Endothelial cell of umbilical vein (primary cell): ENCODE measurements at regions not wholly inside any gene's neighbourhood (a gene's known extent, or its start where the extent isn't known, plus 50 kb on each side); places are given as distances from the start of the nearest gene placed in this dataset.

ENCODE experiments used
- BruUV-seq: library from RNA; stranded (reverse); fragments of 400-500 nt; replicated peaks from 2 replicates; lab custom pipeline; 2021; lab: Mats Ljungman, UMichigan
- CTCF ChIA-PET: fragments of 300-600, 350-600 bp; sonication (Branson Sonifier 250); formaldehyde crosslinking; loops from one replicate; lab custom pipeline; 2021; ENCODE audit warnings: antibody characterized with exemption, inconsistent platforms; lab: Charles Lee
- POLR2A ChIA-PET: fragments of 300-600, 350-600 bp; sonication (Branson Sonifier 250); formaldehyde crosslinking; loops from one replicate; lab custom pipeline; 2021; ENCODE audit warnings: antibody characterized with exemption, inconsistent platforms; lab: Charles Lee
- DNase-seq: peaks from one replicate; pipeline ENCODE4 v3.0.0-alpha.2; 2011; ENCODE audit warnings: low read depth, low spot score
- FAIRE-seq: peaks from 2 replicates; lab custom pipeline; 2011; peaks lifted over from hg19 to GRCh38; lab: Jason Lieb, UNC
- H2AFZ ChIP-seq: 2 replicates; pipeline ENCODE4 v1.6.0; 2012; ENCODE audit warnings: low read depth, low read length, control low read depth, inconsistent platforms
- H3K27ac ChIP-seq: 2 replicates; pipeline ENCODE4 v1.5.1; 2011; ENCODE audit warnings: low read depth, mild to moderate bottlenecking, control low read depth, low read length, moderate library complexity; ENCODE audit not compliant: insufficient read depth
- H3K27me3 ChIP-seq, 2 experiments: 2 replicates each; pipeline versions ENCODE4 v1.6.0 to v1.6.1; 2011; ENCODE audit warnings: low read length in 2 of 2, mixed read lengths in 1 of 2; ENCODE audit not compliant: control insufficient read depth in 2 of 2, insufficient read depth in 2 of 2
- H3K36me3 ChIP-seq, 2 experiments: 2 replicates in 1 of 2; 3 replicates in 1 of 2; pipeline ENCODE4 v1.5.1; 2011; ENCODE audit warnings: low read length in 2 of 2, mild to moderate bottlenecking in 1 of 2, moderate library complexity in 1 of 2; ENCODE audit not compliant: control insufficient read depth in 2 of 2, insufficient read depth in 2 of 2; ENCODE audit errors: extremely low read depth in 1 of 2
- H3K4me1 ChIP-seq: 3 replicates; pipeline ENCODE4 v1.5.1; 2011; ENCODE audit warnings: mild to moderate bottlenecking, low read length; ENCODE audit not compliant: control insufficient read depth, insufficient read depth; ENCODE audit errors: extremely low read depth
- H3K4me2 ChIP-seq: 2 replicates; pipeline ENCODE4 v1.6.1; 2011; ENCODE audit warnings: low read length, control low read depth, mixed read lengths; ENCODE audit not compliant: insufficient read depth
- H3K4me3 ChIP-seq, 3 experiments: fragments of 200-600 bp in 1 of 3; sonication (generic), shearing (Covaris generic) in 1 of 3; replicated peaks in 1 of 3; 2 replicates each; pipeline ENCODE4 v1.5.1; 2011 to 2016; ENCODE audit warnings: control low read depth in 3 of 3, low read length in 3 of 3, mild to moderate bottlenecking in 2 of 3, inconsistent platforms in 1 of 3, low read depth in 1 of 3, moderate library complexity in 1 of 3; ENCODE audit not compliant: insufficient read depth in 1 of 3
- H3K79me2 ChIP-seq: 2 replicates; pipeline ENCODE4 v1.6.0; 2012; ENCODE audit warnings: low read length, inconsistent platforms; ENCODE audit not compliant: control insufficient read depth, insufficient read depth
- H3K9ac ChIP-seq: replicated peaks from 2 replicates; pipeline ENCODE3; 2011; ENCODE audit warnings: low read length, control low read depth; ENCODE audit not compliant: insufficient read depth; ENCODE audit errors: extremely low read depth
- H3K9me1 ChIP-seq: replicated peaks from 3 replicates; pipeline ENCODE4 v1.6.0; 2011; ENCODE audit warnings: mild to moderate bottlenecking, low read length; ENCODE audit not compliant: control insufficient read depth, insufficient read depth; ENCODE audit errors: extremely low read depth
- H3K9me3 ChIP-seq: replicated peaks from 2 replicates; pipeline ENCODE4 v1.5.1; 2012; ENCODE audit warnings: low read length, inconsistent platforms; ENCODE audit not compliant: control insufficient read depth, insufficient read depth
- H4K20me1 ChIP-seq: replicated peaks from 2 replicates; pipeline ENCODE3; 2011; ENCODE audit warnings: mild to moderate bottlenecking, low read length; ENCODE audit not compliant: control insufficient read depth, insufficient read depth; ENCODE audit errors: extremely low read depth
- EZH2 ChIP-seq: IDR thresholded peaks from 2 replicates; pipeline ENCODE4 v1.6.1; 2012; ENCODE audit warnings: borderline replicate concordance, low read depth, mild to moderate bottlenecking, moderate library complexity, low read length, inconsistent platforms; ENCODE audit not compliant: severe bottlenecking
- FOS ChIP-seq: IDR thresholded peaks from 2 replicates; pipeline ENCODE4 v1.6.1; 2011; ENCODE audit warnings: mild to moderate bottlenecking, low read length, moderate library complexity, borderline replicate concordance; ENCODE audit not compliant: insufficient read depth
- GATA2 ChIP-seq: IDR thresholded peaks from 2 replicates; pipeline ENCODE4 v1.7.0; 2011; ENCODE audit warnings: low read depth, mild to moderate bottlenecking, moderate library complexity, mixed read lengths, low read length; ENCODE audit not compliant: insufficient read length, insufficient read depth
- JUN ChIP-seq: IDR thresholded peaks from 2 replicates; pipeline ENCODE4 v1.6.1; 2011; ENCODE audit warnings: borderline replicate concordance, low read depth; ENCODE audit not compliant: insufficient read length, insufficient read depth
- MAX ChIP-seq: IDR thresholded peaks from 2 replicates; pipeline ENCODE4 v1.6.1; 2011; ENCODE audit not compliant: insufficient read depth, insufficient read length
- MYC ChIP-seq: IDR thresholded peaks from one replicate; pipeline ENCODE4 v1.6.1; 2011; ENCODE audit warnings: mild to moderate bottlenecking, low read depth, low read length
- POLR2A ChIP-seq: IDR thresholded peaks from 2 replicates; pipeline ENCODE4 v1.6.1; 2012; ENCODE audit warnings: low read depth, mild to moderate bottlenecking, control low read depth, low read length
- POLR2AphosphoS5 ChIP-seq: IDR thresholded peaks from 2 replicates; pipeline ENCODE4 v1.6.1; 2012; ENCODE audit warnings: low read depth, mild to moderate bottlenecking, control low read depth, low read length, moderate library complexity; ENCODE audit not compliant: insufficient read depth
- dilution Hi-C: fragments of 300-500 bp; cut with MboI; formaldehyde crosslinking; loops from one replicate; pipeline ENCODE4 v1.15.0; 2019; ENCODE audit warnings: low sequenced_read_pairs; ENCODE audit not compliant: extremely low pct_ligation_motif_present
- intact Hi-C: fragments of 100-400 bp; cut with micrococcal nuclease; formaldehyde crosslinking; loops from one replicate; pipeline ENCODE4 v1.10.0; 2022
- TF ChIP-seq, protein P1 (sequence below), 2 donors: IDR thresholded peaks; 1 replicate in 1 of 2; 2 replicates in 1 of 2; pipeline ENCODE4 v1.5.1; 2011; ENCODE audit warnings: low read length in 2 of 2, mild to moderate bottlenecking in 2 of 2, moderate library complexity in 2 of 2, control low read depth in 1 of 2, inconsistent platforms in 1 of 2, low read depth in 1 of 2; ENCODE audit not compliant: insufficient read depth in 1 of 2; ENCODE audit errors: extremely low read depth in 1 of 2

GRCh38 chr5:43772458-43772763, 169.4 kb downstream of the NNT start:
- TF ChIP-seq FOS: no peak
- TF ChIP-seq POLR2AphosphoS5: no peak
- TF ChIP-seq JUN: no peak
- intact Hi-C loops (no loop called here), dilution Hi-C loops (no loop called here)
- Histone ChIP-seq H4K20me1 (no peaks in the 10 kb centered on the region), H3K79me2 (no peaks in the 10 kb centered on the region), H3K36me3 (no peaks in the 10 kb centered on the region), H3K4me3 (no peak overlapping the region), H3K9me1 (no peaks in the 10 kb centered on the region), H3K27ac (no peak overlapping the region), H2AFZ (no peak overlapping the region), H3K9ac (no peak overlapping the region), H3K4me2 (no peak overlapping the region), H3K4me1 (peaks cover 4% of the 10 kb centered on the region), H3K27me3 (no peaks in the 10 kb centered on the region), H3K9me3 (no peaks in the 10 kb centered on the region)
- no TSS peak for BruUV-seq
- DNase-seq (no peak), FAIRE-seq (no peak)
- ChIA-PET POLR2A (no interaction called here), CTCF (no interaction called here)

GRCh38 chr5:43771611-43772031, 168.6 kb downstream of the NNT start:
- Histone ChIP-seq H4K20me1 (no peaks in the 10 kb centered on the region), H3K9me3 (no peaks in the 10 kb centered on the region), H3K79me2 (no peaks in the 10 kb centered on the region), H3K9me1 (no peaks in the 10 kb centered on the region), H3K27me3 (no peaks in the 10 kb centered on the region), H3K4me3 (no peak overlapping the region), H3K27ac (no peak overlapping the region), H3K4me2 (no peak overlapping the region), H3K9ac (no peak overlapping the region), H3K4me1 (peaks cover 4% of the 10 kb centered on the region), H2AFZ (no peak overlapping the region), H3K36me3 (no peaks in the 10 kb centered on the region)
- ChIA-PET POLR2A (no interaction called here), CTCF (no interaction called here)
- BruUV-seq: no TSS peak
- no peak for DNase-seq
- TF ChIP-seq MAX (no peak), POLR2AphosphoS5 (no peak), FOS (no peak), EZH2 (no peak), GATA2 (no peak), MYC (no peak), JUN (no peak), POLR2A (no peak)
- TF ChIP-seq, protein P1, sequence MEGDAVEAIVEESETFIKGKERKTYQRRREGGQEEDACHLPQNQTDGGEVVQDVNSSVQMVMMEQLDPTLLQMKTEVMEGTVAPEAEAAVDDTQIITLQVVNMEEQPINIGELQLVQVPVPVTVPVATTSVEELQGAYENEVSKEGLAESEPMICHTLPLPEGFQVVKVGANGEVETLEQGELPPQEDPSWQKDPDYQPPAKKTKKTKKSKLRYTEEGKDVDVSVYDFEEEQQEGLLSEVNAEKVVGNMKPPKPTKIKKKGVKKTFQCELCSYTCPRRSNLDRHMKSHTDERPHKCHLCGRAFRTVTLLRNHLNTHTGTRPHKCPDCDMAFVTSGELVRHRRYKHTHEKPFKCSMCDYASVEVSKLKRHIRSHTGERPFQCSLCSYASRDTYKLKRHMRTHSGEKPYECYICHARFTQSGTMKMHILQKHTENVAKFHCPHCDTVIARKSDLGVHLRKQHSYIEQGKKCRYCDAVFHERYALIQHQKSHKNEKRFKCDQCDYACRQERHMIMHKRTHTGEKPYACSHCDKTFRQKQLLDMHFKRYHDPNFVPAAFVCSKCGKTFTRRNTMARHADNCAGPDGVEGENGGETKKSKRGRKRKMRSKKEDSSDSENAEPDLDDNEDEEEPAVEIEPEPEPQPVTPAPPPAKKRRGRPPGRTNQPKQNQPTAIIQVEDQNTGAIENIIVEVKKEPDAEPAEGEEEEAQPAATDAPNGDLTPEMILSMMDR (IDR thresholded peaks at IDR 0.05; ENCODE audit: extremely low read depth in 1 of 2, insufficient read depth in 1 of 2, low read depth in 1 of 2, low read length in 2 of 2): no peak
- FAIRE-seq: no peak
- intact Hi-C loops: no loop called here
- dilution Hi-C loops: no loop called here
